ENCODE measurements at regions not wholly inside any gene's neighbourhood (a gene's known extent, or its start where the extent isn't known, plus 50 kb on each side); places are given as distances from the start of the nearest gene placed in this dataset.
"Not testable (repeated sequence)": the region's sequence is repeated elsewhere in the genome, so short reads cannot be mapped to it uniquely, and the experiment has no call there.

GRCh38 chr17:70668276-70668937 is 499.1 kb downstream of the KCNJ2 start:
- DNase-seq: no peak

DNA sequence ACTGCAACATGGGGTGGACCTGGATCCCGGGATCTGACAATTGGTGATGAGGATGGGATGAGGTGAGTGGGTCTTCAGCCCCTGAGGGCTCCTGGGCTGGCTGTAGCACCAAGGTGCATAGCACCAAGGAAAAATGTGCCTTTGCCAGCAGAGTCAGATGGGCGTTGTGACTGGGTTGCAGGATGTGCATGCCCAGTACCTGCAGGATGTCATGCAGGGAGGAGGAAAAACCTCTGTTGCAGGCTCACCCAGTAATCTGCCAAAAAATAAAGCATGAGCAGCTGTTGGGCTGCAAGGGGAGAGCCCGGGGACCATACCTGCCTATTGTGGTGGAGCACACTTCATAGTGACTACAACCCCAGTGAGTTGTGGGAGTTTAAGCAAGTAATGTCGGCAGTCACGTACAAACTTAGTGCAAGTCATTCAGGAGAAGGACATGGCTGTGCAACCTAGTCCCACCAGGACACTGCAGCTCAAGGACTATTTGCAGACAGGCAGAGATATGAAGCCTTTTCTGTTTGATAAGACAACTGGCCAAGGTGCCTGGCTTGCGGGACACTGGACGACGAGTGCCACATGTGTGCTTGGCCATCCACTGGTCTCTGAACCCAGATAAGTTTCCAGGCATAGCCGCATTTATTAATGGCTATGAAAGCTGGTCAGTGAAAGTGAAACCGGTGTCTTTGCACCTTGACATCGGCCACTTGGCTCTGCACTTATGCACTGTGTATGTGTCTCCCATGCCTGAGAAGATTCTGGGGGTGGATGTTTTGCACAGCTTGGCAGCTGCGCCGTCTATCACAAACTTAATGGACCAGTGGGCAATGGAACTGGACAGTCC is 499.8 kb downstream of the KCNJ2 start:
- DNase-seq: no peak

DNA sequence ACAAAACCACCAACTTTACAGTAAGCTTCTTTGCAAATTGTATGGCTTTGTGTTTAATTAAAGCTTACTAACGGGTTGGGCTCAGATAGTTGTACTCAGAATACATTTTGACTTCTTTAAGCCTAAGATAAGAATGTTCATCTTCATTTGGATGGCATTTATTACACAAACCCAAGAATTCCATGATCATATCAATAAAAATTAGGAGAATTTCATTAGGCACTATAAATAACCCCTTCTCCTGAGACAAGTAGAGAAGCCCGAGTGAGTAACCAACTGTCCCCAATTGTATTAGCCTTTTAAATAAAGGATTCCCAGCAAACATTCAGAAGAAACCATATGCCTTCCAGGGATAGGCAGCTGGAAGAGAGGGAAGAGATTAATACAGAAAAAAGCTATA is 504.7 kb downstream of the KCNJ2 start:
- no peak for DNase-seq

- no peak for DNase-seq
Measured at GRCh38 chr17:70675070-70675590, 505.8 kb downstream of the KCNJ2 start.

DNA sequence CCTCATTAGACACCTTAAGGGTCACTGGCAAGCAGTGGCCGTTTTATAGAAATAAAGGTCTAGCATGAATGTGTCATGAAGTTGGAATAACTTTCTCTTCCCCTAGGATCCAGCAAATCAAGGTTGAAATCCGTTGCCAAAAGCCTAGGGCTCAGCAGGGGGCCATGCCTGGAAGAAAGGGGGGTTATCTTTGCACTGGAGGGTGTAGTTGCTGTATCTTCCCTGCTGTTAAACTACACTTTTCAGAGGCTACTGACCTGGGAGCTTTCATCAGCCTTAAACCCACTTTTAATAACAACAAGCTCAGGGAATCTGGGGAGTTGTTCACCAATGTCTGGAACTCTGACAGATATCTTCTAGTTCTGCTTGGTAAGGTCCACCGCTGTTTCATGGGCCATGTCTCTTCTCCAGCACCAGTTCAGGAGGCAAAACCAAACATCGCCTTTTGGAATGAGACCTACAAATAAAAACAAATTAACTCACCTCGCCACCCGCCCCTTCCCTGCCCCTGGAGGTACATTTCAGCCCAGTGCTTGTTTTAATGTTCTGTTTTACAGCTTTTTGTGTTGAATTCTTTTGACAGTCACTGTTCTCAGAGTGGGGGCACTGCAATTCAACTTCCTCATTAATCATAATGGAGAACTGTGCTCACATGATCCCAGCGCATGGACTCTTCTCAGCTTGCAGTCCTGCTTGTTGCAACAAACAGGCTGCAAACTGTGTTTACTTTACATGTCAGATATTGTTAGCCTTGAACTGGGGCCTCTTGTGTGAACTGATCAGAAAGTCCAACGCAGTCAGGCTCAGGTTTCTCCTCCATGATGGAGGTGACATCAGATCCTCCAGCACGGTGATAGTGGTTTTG is 508.7 kb downstream of the KCNJ2 start:
- DNase-seq: no peak

- no peak for DNase-seq
Measured at GRCh38 chr17:70678889-70679288, 509.6 kb downstream of the KCNJ2 start.

- no peak for DNase-seq
Measured at GRCh38 chr17:70683936-70684335, 514.6 kb downstream of the KCNJ2 start.

DNA sequence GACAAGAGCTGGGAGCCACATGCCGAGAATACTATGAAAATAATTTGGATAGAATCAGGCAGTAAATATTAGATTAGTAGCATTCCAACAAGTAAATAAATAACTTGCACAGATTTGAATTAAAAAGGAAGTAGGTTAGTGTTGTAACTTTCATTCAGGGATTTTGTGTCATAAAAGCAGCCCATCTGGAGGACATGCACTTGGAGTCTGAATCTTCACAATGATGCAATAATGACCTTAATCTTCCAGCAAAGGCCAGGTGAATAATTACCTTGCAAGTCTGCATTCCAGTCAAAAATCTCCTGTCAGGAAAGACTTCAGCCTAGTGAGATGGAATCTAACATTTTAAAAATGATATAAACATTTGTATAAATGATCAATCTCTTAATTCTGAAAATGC is 518.1 kb downstream of the KCNJ2 start:
- no peak for DNase-seq

GRCh38 chr17:70691150-70691549 is 521.8 kb downstream of the KCNJ2 start:
- DNase-seq: no peak

- DNase-seq: no peak
Measured at GRCh38 chr17:70699408-70699807, 530.1 kb downstream of the KCNJ2 start.

DNA sequence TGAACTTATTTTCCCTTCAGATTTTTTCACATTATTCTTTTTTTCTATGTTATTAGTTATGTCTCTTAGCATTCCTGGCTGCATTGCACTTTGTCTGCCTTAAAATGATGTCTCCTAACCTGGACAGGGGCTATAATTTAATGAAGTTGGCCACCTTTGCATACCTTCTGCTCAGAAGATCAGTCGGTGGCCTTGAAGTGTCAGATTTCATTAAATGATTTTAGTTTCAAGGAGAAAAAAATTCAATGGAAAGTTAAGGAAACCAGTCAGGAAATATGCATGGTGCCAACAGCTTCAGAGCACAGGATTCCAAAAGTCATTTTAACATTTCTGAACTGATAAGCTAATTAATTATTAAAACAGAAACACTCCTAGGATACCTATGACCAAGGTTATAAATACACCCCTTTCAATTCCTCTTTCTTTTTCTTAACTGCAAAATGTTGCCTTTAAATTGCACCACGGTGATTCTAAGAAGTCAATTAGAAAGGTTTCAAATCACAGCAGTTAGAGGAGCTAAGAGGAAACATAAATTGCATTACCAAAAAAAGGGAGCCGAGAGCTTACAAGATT is 533.4 kb downstream of the KCNJ2 start:
- no peak for DNase-seq

DNA sequence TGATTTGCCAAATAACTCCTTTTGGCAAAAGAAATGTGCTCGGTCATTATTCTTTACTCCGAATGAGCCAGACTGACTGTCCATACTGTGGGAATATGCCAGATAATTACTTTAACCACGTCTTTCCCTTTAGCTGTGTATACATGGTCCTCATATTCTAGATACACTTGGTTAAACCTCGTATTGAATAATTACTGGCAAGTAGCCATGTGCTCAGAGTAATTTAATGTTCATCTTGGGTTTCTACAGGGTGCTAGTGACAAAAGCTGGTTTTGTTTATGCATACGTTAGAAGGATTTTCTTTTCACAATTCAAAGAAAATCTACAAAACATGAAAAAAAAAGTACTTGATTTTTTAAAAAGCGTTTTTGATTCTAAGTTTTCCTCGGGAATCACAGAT is 540.3 kb downstream of the KCNJ2 start:
- no peak for DNase-seq

DNA sequence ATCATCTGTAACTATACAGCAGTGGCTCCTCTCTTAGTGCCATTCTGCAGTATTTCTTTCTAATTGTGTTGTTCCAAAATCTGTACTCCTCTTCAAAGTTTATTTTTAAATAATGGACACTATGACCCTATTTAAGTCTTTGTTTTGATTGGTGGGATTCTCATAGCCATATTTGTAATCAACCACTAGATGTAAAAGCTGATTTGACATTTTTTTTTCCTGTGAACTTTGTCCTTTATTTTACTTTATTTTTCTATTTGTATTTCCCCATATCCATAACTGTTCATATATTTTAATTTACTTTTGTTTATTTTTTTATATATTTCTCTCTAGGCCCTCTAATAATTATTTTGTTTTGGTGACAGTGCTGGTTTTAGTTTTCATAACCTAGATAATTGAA is 544.4 kb downstream of the KCNJ2 start:
- DNase-seq: no peak

GRCh38 chr17:70716551-70716950 is 547.2 kb downstream of the KCNJ2 start:
- no peak for DNase-seq

DNA sequence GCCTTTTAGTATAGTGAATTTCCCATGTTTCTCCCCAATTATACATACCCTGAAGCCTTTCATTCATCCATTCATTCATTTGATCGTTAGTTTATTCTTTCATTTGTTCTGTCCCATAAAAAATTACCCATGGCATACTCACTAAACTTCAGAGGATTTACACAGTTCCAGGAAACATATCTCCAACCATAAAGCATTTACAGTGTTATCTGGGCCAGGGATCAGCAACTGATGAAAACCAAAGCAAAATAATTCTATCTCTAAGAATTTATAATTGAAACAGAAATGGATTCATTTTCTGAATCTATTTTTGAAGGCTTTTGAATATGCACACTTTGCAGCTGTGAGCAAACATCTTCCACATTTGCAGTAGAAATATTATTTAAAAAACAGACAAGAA is 547.7 kb downstream of the KCNJ2 start:
- DNase-seq: no peak

DNA sequence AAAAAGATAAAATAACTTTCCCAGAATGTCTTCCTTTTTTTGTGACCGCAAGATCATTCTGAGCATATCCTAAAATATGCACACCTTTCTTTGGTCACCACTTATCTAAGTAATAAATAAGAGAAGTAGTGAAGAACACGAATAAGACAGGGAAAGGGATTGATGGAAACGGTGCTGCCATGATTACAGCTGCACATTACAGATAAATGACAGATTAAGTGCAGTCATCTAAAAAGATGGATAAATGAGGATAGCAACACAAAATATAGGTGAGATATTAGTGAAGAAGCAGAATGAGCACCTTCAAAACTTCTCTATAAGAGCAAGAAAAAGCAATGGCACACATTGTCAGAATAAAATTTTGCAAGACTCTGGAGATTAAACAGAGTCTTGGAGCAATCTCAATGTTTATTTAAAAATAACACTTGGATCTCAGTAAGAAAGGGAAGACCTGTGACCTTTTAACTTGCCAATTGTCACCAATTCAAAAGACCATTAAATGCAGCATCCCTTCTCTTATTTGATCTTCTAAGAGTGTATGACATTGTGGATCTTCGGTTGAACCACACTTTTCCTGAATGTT is 567.1 kb downstream of the KCNJ2 start:
- no peak for DNase-seq

DNA sequence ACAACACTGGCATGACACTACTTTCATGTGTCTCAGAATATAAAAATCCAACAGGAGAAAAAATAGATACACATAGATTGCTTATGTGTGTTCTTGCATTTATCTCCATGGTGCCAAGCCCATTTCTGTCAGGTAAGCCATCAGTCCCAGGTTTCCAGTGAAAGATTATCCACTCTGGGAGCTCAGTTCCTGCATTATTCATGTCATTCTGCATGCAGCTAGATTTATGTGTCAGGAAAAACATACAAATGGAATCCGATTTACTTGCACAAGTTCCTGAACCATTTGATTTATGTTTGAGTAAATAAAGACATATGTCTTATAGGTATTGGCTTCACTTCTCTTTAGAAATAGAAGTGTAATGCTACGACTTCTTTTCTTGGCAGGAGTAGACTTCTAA is 569.7 kb downstream of the KCNJ2 start:
- no peak for DNase-seq

GRCh38 chr17:70746574-70746973 is 577.2 kb downstream of the KCNJ2 start:
- not testable (repeated sequence) for DNase-seq

GRCh38 chr17:70750983-70751382 is 581.7 kb downstream of the KCNJ2 start:
- DNase-seq: no peak

DNA sequence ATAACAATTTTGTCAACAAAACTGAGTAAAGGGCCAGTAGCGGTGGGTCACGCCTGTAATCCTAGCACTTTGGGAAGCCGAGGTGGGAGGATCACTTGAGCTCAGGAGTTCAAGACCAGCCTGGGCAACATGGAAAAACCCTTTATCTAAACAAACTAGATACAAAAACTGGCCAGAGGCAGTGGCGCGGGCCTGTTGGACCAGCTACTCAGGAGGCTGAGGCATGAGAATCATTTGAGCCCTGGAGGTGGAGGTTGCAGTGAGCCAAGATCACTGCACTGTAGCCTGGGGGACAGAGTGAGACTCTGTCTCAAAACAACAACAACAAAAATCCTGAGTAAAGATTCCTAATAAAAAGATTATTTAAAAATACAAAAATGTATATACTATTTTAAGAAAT is 583.1 kb downstream of the KCNJ2 start:
- DNase-seq: not testable (repeated sequence)

- DNase-seq: no peak
Measured at GRCh38 chr17:70752966-70753467, 583.7 kb downstream of the KCNJ2 start.

DNA sequence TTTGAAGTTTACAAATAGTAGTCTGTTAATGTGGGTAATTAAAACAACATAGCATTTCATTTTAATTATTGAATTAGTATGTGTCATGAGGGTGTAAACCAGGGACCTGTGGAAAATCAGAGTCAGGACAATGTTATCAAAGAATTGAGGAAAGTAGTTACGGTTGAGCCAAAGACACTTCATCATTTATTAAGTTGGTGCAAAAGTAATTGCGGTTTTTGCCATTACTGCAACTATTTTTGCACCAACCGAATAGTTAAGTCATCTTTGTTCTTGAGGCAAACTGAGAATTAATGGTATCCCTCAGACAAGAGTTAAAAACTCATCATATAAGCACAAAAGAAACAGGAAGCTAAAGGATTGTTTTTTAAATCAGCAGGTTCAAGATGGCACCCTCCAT is 593.7 kb downstream of the KCNJ2 start:
- DNase-seq: no peak
